ENCODE measurements at regions not wholly inside any gene's neighbourhood (a gene's known extent, or its start where the extent isn't known, plus 50 kb on each side); places are given as distances from the start of the nearest gene placed in this dataset.

GRCh38 chr2:48157150-48157549 is 157.3 kb upstream of the FOXN2 start:
- ATAC-seq = no peak
- TF ChIP-seq ZNF70 (CRISPR knock-in tag; IDR thresholded peaks at IDR 0.05) (no peak), ZNF565 (CRISPR knock-in tag; conservative IDR thresholded peaks at IDR 0.05; ENCODE audit: low read depth) (no peak), ESRRG (CRISPR knock-in tag; IDR thresholded peaks at IDR 0.05) (no peak), RARB (CRISPR knock-in tag; IDR thresholded peaks at IDR 0.05) (no peak), CSDC2 (CRISPR knock-in tag; IDR thresholded peaks at IDR 0.05) (no peak)

DNA sequence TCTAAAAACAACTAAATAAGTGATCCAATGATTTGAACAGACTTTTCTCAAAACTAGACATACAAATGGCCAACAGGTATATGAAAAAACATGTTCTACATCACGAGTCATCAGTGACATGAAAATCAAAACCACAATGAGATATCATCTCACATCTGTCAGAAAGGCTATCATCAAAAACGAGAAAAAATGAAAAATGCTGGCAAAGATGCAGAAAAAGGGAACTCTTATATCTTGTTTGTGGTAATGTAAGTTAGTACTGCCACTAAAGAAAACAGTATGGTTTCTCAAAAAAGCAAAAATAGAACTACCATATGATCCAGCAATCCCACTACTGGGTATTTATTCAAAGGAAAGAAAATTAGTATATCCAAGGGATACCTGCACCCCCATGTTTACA is 152.9 kb upstream of the FOXN2 start:
- no peak for TF ChIP-seq POU6F1 (CRISPR knock-in tag; IDR thresholded peaks at IDR 0.05; ENCODE audit: borderline replicate concordance, low read depth)
- no peak for TF ChIP-seq ZNF70 (CRISPR knock-in tag; IDR thresholded peaks at IDR 0.05)
- TF ChIP-seq, protein P1, sequence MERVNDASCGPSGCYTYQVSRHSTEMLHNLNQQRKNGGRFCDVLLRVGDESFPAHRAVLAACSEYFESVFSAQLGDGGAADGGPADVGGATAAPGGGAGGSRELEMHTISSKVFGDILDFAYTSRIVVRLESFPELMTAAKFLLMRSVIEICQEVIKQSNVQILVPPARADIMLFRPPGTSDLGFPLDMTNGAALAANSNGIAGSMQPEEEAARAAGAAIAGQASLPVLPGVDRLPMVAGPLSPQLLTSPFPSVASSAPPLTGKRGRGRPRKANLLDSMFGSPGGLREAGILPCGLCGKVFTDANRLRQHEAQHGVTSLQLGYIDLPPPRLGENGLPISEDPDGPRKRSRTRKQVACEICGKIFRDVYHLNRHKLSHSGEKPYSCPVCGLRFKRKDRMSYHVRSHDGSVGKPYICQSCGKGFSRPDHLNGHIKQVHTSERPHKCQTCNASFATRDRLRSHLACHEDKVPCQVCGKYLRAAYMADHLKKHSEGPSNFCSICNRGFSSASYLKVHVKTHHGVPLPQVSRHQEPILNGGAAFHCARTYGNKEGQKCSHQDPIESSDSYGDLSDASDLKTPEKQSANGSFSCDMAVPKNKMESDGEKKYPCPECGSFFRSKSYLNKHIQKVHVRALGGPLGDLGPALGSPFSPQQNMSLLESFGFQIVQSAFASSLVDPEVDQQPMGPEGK (CRISPR knock-in tag; IDR thresholded peaks at IDR 0.05; ENCODE audit: borderline replicate concordance) = no peak
- TF ChIP-seq ZFP30 (CRISPR knock-in tag; IDR thresholded peaks at IDR 0.05) = no peak
- no peak for TF ChIP-seq ZFP3 (CRISPR knock-in tag; IDR thresholded peaks at IDR 0.05)
- no peak for TF ChIP-seq RARB (CRISPR knock-in tag; IDR thresholded peaks at IDR 0.05)
- TF ChIP-seq ESRRG (CRISPR knock-in tag; IDR thresholded peaks at IDR 0.05) = no peak
- ATAC-seq = no peak

DNA sequence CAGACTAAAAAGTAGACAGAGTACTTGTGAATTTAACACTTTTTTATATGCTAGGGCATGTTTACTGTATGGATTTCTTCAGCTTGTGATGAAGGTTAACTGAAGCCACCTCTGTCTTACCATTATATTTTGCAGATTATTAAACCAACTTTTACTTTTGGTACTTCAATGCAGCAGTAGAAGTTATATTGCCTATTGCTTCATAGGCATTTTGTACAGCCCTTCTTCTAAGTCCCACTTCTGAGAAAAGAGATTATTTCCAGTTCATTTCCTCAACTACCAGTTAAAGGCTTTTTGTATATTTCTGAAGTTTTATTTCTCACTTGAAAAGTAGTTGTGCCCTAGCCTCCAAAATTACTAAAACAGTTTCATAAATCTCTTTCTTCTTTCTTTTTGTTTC is 151.7 kb upstream of the FOXN2 start:
- TF ChIP-seq PPARA (CRISPR knock-in tag; IDR thresholded peaks at IDR 0.05; ENCODE audit: borderline replicate concordance) = no peak
- TF ChIP-seq ISL1 (CRISPR knock-in tag; IDR thresholded peaks at IDR 0.05) = no peak
- TF ChIP-seq TCF4 (CRISPR knock-in tag; IDR thresholded peaks at IDR 0.05; ENCODE audit: borderline replicate concordance) = no peak
- TF ChIP-seq TSHZ2 (CRISPR knock-in tag; IDR thresholded peaks at IDR 0.05) = no peak
- no peak for TF ChIP-seq GLIS3 (CRISPR knock-in tag; IDR thresholded peaks at IDR 0.05)
- TF ChIP-seq, protein P1 (CRISPR knock-in tag; IDR thresholded peaks at IDR 0.05; ENCODE audit: borderline replicate concordance) = no peak
- TF ChIP-seq BACH2 (CRISPR knock-in tag; IDR thresholded peaks at IDR 0.05; ENCODE audit: borderline replicate concordance) = no peak
- TF ChIP-seq RARB (CRISPR knock-in tag; IDR thresholded peaks at IDR 0.05) = no peak
- no peak for TF ChIP-seq ZNF8 (CRISPR knock-in tag; IDR thresholded peaks at IDR 0.05)
- TF ChIP-seq ZC3H10 (CRISPR knock-in tag; IDR thresholded peaks at IDR 0.05) = no peak
- TF ChIP-seq POU6F1 (CRISPR knock-in tag; IDR thresholded peaks at IDR 0.05; ENCODE audit: borderline replicate concordance, low read depth) = no peak
- no peak for TF ChIP-seq CSRNP3 (CRISPR knock-in tag; IDR thresholded peaks at IDR 0.05)
- no peak for ATAC-seq
